ENCODE measurements at regions not wholly inside any gene's neighbourhood (a gene's known extent, or its start where the extent isn't known, plus 50 kb on each side); places are given as distances from the start of the nearest gene placed in this dataset.

DNA sequence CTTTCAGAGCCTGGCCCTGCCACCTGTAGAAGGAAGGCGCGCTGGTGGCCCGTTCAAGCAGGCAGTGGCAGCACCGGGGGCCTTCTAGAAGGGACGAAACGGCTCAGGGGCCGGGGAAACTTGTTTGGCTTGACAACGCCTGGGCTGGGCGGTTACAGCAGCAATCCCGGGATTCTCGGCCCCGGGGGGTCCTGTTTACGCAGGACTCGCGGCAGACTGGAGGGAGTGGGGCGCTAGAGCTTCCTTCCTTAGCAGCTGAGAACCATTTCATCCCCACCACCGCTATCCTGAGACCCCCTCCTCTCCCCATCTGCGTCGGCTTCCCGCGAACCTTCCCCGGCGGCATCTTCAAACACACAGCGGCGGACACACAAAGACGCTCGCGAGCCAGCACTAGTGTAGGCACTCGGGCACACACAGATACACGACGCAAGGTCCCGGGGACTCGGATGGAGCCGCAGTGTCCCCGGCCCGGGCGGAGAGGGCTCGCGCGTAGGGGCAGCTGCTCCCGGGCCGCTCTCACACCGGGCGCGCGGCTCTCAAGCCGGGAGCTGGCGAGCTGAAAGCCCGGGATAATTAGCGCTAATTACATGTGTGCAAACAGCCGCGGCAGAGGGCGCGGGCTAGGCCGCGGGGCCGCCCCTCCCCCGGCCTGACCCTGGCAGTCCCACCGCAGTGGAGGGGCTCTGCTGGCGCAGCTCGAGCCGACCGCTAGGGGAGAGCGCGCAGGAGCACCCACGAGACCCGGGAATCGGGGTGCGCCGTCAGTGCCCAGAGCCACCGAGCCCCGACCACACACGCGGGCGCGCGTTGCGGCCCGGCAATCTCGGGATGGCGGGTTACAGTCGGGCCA is 271.4 kb downstream of the FOXD2 start:
- peak; percentile 22 for DNase-seq

DNA sequence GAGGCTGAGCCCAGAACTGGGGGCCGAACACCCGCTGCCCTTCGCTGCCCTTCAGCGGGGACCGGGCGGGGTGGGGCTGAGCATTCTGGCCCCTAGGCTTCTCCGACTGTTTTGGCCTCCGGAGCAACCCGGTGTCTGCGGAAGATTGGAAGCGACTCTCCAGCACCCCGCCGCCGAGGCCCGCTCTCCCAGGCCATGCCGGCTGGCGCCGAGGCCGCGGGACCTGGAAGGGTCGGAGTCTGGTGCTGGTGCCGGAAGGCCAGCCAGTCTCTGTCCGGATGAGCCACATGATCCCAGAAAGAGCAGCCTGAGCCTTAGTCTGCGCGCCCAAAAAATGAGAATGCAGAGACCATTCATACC is 272.0 kb downstream of the FOXD2 start:
- DNase-seq = no peak

DNA sequence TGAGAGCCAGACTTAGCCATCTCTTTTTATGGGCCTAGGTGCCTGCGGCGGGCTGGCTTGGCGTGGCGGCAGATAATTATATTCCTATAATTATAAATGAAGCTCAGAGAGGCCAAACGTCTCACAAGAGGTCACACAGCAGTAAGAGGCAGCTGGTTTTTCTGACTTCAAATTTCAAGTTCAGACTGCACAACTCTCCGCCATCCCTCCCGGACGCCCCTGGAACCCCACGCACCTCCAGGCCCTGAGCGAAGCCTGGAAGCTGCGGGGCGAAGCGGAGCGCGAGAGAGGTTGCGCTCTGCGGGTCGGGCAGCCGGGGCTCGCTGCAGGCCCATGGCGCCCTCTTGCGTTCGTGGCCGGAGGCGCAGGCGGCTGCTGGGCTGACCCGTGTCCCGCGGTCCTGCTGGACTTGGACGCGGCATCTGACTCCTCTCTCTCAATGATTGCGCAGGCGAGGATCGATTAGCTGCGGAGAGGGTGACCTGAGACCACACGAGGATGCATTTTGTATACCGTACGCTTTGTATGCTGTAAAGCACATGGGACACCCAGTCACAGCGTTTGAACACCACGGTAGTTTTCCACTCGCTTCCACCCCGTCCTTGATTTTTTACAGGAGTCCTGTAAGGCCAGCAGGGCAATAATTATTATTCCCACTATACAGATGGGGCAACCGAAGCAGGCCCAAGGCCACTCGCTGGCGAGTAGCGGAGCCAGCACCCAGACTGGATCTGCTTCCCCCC is 272.7 kb downstream of the FOXD2 start:
- peak; percentile 67 for DNase-seq
